Vagina (tissue), 2 donors: ENCODE measurements at regions not wholly inside any gene's neighbourhood (a gene's known extent, or its start where the extent isn't known, plus 50 kb on each side); places are given as distances from the start of the nearest gene placed in this dataset.
"Not testable (repeated sequence)": the region's sequence is repeated elsewhere in the genome, so short reads cannot be mapped to it uniquely, and the experiment has no call there.

Experiments
- DNase-seq, 2 donors: peaks; one replicate each; pipeline ENCODE4 v3.0.0-alpha.2; 2017; ENCODE audit errors: extremely low spot score in 2 of 2
- H3K27ac ChIP-seq: fragments of 200-600 bp; sonication (generic); one replicate; pipeline ENCODE4 v1.5.1; 2019
- H3K27me3 ChIP-seq: fragments of 200-600 bp; sonication (generic); one replicate; pipeline ENCODE4 v1.5.1; 2019
- H3K36me3 ChIP-seq, 2 donors: fragments of 200-600 bp; sonication (generic); one replicate each; pipeline ENCODE4 v1.5.1; 2017 to 2019
- H3K4me1 ChIP-seq: fragments of 200-600 bp; sonication (generic); one replicate; pipeline ENCODE4 v1.5.1; 2019
- H3K4me3 ChIP-seq, 2 donors: fragments of 200-600 bp; sonication (generic); 1 replicate in 1 of 2; 2 replicates in 1 of 2; pipeline ENCODE4 v1.5.1; 2016 to 2019
- H3K9me3 ChIP-seq: fragments of 200-600 bp; sonication (generic); one replicate; pipeline ENCODE4 v1.5.1; 2019
- POLR2A ChIP-seq, 2 donors: fragments of 450-650 bp; IDR thresholded peaks; one replicate each; pipeline ENCODE4 v1.6.1; 2017; ENCODE audit warnings: antibody characterized with exemption in 2 of 2, mild to moderate bottlenecking in 2 of 2, moderate library complexity in 2 of 2
- POLR2AphosphoS5 ChIP-seq, 2 donors: sonication (generic); formaldehyde crosslinking; IDR thresholded peaks; one replicate each; pipeline ENCODE4 v1.9.0; 2017; ENCODE audit warnings: antibody characterized with exemption in 2 of 2, mild to moderate bottlenecking in 2 of 2, low read depth in 1 of 2; ENCODE audit not compliant: insufficient read depth in 1 of 2
- intact Hi-C: fragments of 100-400 bp; cut with DNase I; formaldehyde crosslinking; loops from one replicate; pipeline ENCODE4 v1.15.1; 2023
- TF ChIP-seq, protein P1 (sequence below), 3 experiments: fragments of 450-650 bp in 2 of 3; fragments of 200-600 bp in 1 of 3; sonication (generic) in 1 of 3; IDR thresholded peaks; one replicate each; pipeline ENCODE4 v1.5.1; 2017 to 2019; ENCODE audit warnings: antibody characterized with exemption in 3 of 3, mild to moderate bottlenecking in 2 of 3, moderate library complexity in 2 of 3

DNA sequence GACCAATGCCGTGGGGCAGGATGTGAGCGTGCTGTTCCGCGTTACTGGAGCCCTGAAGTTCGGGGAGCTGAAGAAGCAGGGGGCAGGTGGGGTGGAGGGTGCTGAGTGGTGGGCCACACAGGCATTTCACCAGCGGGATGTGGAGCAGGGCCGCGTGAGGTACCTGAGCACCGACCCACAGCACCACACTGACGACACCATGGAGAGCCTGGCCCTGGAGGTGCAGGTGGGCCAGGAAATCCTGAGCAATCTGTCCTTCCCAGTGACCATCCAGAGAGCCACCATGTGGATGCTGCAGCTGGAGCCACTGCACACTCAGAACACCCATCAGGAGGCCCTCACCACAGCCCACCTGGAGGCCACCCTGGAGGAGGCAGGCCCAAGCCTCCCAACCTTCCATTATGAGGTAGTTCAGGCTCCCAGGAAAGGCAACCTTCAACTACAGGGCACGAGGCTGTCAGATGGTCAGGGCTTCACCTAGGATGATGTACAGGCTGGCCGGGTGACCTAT is 179.6 kb downstream of the TBC1D2B start:
- TF ChIP-seq POLR2A (IDR thresholded peaks at IDR 0.05), result no peak
- TF ChIP-seq POLR2AphosphoS5 (IDR thresholded peaks at IDR 0.05; ENCODE audit: insufficient read depth in 1 of 2, low read depth in 1 of 2), result no peak
- TF ChIP-seq, protein P1, sequence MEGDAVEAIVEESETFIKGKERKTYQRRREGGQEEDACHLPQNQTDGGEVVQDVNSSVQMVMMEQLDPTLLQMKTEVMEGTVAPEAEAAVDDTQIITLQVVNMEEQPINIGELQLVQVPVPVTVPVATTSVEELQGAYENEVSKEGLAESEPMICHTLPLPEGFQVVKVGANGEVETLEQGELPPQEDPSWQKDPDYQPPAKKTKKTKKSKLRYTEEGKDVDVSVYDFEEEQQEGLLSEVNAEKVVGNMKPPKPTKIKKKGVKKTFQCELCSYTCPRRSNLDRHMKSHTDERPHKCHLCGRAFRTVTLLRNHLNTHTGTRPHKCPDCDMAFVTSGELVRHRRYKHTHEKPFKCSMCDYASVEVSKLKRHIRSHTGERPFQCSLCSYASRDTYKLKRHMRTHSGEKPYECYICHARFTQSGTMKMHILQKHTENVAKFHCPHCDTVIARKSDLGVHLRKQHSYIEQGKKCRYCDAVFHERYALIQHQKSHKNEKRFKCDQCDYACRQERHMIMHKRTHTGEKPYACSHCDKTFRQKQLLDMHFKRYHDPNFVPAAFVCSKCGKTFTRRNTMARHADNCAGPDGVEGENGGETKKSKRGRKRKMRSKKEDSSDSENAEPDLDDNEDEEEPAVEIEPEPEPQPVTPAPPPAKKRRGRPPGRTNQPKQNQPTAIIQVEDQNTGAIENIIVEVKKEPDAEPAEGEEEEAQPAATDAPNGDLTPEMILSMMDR (IDR thresholded peaks at IDR 0.05), result no peak
- Histone ChIP-seq H3K27me3 (no peaks in the 10 kb centered on the region), H3K4me1 (no peaks in the 10 kb centered on the region), H3K36me3 (no peaks in the 10 kb centered on the region), H3K27ac (no peak overlapping the region), H3K9me3 (no peaks in the 10 kb centered on the region), H3K4me3 (no peak overlapping the region)
- intact Hi-C loops, result no loop called here
- no peak for DNase-seq

- intact Hi-C loops, H3K4me1 ChIP-seq, DNase-seq, H3K27me3 ChIP-seq, H3K9me3 ChIP-seq, H3K36me3 ChIP-seq, H3K4me3 ChIP-seq, H3K27ac ChIP-seq: not testable (repeated sequence)
These were observed 180.2 kb downstream of the TBC1D2B start for GRCh38 chr15:77897113-77897895.

DNA sequence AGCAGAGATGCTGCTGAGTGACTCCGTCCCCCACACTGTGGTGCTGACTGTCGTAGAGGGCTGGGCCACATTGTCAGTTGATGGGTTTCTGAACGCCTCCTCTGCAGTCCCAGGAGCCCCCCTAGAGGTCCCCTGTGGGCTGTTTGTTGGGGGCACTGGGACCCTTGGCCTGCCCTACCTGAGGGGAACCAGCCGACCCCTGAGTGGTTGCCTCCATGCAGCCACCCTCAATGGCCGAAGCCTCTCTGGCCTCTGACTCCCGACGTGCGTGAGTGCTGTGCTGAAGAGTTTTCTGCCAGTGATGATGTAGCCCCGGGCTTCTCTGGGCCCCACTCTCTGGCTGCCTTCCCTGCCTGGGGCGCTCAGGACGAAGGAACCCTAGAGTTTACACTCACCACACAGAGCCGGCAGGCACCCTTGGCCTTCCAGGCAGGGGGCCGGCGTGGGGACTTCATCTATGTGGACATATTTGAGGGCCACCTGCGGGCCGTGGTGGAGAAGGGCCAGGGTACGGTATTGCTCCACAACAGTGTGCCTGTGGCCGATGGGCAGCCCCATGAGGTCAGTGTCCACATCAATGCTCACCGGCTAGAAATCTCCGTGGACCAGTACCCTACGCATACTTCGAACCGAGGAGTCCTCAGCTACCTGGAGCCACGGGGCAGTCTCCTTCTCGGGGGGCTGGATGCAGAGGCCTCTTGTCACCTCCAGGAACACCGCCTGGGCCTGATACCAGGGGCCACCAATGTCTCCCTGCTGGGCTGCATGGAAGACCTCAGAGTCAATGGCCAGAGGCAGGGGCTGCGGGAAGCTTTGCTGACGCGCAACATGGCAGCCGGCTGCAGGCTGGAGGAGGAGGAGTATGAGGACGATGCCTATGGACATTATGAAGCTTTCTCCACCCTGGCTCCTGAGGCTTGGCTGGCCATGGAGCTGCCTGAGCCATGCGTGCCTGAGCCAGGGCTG is 181.1 kb downstream of the TBC1D2B start:
- H3K4me3 ChIP-seq, H3K36me3 ChIP-seq, H3K27me3 ChIP-seq, DNase-seq, H3K4me1 ChIP-seq, H3K27ac ChIP-seq, intact Hi-C loops, H3K9me3 ChIP-seq: not testable (repeated sequence)

DNA sequence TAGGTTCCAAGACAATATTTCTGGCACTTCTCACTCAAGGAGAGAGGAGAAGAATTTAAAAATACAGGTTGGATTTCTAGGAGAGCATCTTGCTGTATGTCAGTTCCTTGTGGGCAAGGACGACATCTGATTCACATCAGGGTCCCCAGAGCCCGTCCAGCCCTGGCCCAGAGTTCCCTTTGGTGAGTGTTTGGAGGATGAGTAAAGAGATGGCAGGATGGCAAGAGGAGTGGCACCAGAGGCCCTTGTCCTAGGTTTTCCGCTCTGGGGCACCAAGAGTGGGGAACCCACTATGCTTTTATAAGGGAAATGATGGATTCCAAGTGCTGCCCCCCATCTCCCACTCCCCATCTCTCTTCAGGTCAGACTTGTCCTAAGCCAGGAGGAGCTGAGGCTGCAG is 181.8 kb downstream of the TBC1D2B start:
- H3K36me3 ChIP-seq, result no peaks in the 10 kb centered on the region
- peaks cover 9% of the 10 kb centered on the region for H3K4me1 ChIP-seq
- no peak overlapping the region for H3K4me3 ChIP-seq
- no peak overlapping the region for H3K27ac ChIP-seq
- TF ChIP-seq POLR2AphosphoS5 (IDR thresholded peaks at IDR 0.05; ENCODE audit: insufficient read depth in 1 of 2, low read depth in 1 of 2) (no peak), POLR2A (IDR thresholded peaks at IDR 0.05) (no peak)
- TF ChIP-seq, protein P1 (IDR thresholded peaks at IDR 0.05), result no peak
- DNase-seq, result no peak
- no peaks in the 10 kb centered on the region for H3K27me3 ChIP-seq
- intact Hi-C loops, result no loop called here
- H3K9me3 ChIP-seq, result no peaks in the 10 kb centered on the region

DNA sequence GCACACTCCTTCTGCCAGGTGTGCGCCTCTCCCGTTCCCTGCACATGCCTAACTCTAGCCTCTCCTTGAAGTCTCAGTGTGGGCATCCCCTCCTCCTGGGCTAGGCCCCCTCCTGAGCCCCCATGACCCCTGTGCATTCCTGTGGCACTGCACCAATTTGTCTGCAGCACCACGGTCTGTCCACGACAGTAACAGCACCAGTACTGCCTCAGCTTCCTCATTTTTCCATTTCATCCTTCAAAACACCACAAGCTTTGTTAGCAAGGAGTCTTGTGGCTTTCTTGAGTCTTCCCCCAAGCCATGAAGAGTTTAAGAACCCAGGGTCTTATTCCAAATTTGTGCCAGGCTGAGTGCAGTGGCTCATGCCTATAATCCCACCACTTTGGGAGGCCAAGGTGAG is 182.4 kb downstream of the TBC1D2B start:
- H3K4me3 ChIP-seq, intact Hi-C loops, DNase-seq, H3K27me3 ChIP-seq, H3K36me3 ChIP-seq, H3K27ac ChIP-seq, H3K9me3 ChIP-seq: not testable (repeated sequence)
- peaks cover 12% of the 10 kb centered on the region for H3K4me1 ChIP-seq

GRCh38 chr15:77893671-77894640 is 183.6 kb downstream of the TBC1D2B start:
- intact Hi-C loops, H3K9me3 ChIP-seq, H3K4me3 ChIP-seq, H3K27ac ChIP-seq, DNase-seq, H3K36me3 ChIP-seq, H3K27me3 ChIP-seq: not testable (repeated sequence)
- H3K4me1 ChIP-seq, result peaks cover 12% of the 10 kb centered on the region

- peaks cover 12% of the 10 kb centered on the region for H3K4me1 ChIP-seq
- H3K4me3 ChIP-seq, H3K27me3 ChIP-seq, H3K9me3 ChIP-seq, H3K36me3 ChIP-seq, intact Hi-C loops, H3K27ac ChIP-seq, DNase-seq: not testable (repeated sequence)
These were observed 184.3 kb downstream of the TBC1D2B start for GRCh38 chr15:77893246-77893645.
